ENCODE measurements at regions not wholly inside any gene's neighbourhood (a gene's known extent, or its start where the extent isn't known, plus 50 kb on each side); places are given as distances from the start of the nearest gene placed in this dataset.

DNA sequence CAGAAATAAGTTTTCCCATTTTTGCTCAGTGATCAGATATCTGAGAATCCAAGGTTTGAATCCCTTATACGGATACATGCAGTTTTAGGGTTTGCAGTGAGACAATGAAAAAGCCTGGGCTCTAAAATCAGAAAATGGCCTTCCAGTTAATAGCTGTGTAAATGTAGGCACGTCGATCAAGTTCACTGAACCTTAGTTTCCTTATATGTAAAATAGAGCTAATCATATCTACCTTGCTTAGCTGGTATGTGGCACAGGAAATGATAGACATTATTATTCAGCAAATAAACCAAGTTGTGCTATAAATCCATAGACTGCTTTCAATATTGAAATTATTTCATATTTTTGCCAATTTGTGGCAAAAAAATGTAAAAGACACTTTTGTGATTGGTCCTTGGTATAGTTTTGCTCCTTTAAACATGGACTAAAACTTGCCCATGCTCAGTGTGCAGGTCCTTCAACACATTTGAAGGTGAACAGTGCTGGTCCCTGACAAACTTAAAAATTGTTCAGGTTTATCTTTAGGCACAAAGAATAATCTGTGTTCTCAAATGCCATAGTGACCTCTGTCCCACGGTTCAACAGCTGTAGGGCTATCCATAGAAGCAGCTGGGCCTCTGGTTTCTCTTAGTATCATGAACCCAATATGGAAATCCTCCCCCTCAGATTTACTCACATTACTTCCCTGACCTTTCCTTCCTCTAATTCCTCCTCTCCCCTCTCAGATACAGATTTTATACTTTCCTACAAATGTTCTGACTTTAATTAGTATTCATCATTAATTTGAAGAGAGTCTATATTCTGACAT lies 51.0 kb downstream of the CCDC54 start:
- DNase-seq: no peak

GRCh38 chr3:107429320-107430181 lies 52.3 kb downstream of the CCDC54 start:
- peak; percentile 86 for DNase-seq

GRCh38 chr3:107430214-107430995 lies 53.2 kb downstream of the CCDC54 start:
- DNase-seq: peak; percentile 24

GRCh38 chr3:107430996-107431245 lies 53.7 kb downstream of the CCDC54 start:
- DNase-seq: peak; percentile 11

DNA sequence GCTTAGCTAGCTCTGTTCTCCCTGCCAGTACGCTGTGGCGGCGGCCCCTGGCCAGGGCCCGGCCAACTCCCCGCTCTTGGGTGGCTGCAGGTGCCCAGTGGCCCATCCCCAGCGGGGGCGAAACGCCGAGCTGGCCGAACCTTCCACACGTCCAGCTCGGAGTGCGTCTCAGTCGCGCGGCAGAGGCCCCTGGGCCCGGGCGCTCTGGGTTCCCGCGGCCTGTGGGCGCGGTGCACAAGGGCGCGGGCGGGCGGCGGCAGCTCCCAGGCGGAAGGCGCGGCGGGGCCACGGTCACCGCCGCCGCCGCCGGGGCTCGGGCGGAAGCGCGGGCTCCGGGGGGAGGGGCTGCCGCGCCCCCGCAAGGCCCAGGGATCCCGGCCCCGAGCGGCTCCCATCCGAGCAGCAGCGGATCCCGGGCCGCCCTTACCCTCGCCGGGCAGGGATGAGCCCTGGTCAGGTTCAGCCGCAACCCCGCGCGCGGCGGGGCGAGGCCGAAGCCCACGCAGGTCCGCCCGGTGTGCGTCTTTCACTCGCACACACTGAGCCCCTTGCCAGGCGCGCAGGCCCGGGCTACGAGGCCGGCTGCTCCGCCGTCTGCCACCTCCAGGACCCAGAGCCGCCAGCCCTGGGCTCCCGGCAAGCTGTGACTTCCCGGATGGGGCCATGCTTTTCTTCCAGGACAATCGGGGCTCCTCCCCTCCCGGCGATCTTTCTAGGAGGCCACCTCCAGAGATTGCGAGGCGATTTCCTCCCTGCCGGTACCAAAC lies 54.2 kb downstream of the CCDC54 start:
- peak; percentile 79 for DNase-seq

GRCh38 chr3:107432013-107432515 lies 54.8 kb downstream of the CCDC54 start:
- DNase-seq: peak; percentile 4

DNA sequence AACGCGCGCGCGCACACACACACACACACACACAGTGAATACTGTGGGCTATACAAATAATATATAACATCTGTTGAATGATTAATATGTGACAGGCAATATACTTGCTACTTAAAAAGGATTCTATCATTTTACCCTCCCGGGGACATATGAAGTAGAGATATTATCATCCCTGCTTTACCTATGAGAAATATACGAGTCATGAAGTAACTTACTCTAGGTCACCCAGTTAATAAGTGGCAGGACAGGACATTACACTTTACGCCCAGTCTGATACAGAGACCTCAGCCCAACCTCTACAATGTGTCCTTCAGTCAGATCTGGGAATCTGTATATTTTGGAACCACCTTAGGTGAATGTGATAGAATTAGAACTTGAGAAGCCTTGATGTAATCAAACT lies 55.4 kb downstream of the CCDC54 start:
- no peak for DNase-seq

DNA sequence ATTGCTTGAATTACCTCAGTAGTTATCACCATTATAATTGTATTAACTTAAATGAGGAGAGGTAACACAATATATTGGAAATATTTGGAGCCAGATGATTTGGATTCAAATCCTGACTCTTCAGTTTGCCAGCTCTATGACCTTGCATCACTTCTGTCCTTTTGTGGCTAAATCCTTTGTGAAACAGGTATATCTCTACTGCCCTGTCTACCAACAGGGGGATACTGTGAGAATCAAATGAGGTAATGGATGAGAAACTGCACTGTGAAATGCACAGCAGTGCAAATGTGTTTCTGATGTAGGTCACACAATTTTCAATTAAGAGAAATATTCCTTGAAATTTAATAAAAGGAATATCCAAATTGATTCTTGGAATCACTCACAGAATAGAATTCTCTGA lies 58.8 kb downstream of the CCDC54 start:
- no peak for DNase-seq

DNA sequence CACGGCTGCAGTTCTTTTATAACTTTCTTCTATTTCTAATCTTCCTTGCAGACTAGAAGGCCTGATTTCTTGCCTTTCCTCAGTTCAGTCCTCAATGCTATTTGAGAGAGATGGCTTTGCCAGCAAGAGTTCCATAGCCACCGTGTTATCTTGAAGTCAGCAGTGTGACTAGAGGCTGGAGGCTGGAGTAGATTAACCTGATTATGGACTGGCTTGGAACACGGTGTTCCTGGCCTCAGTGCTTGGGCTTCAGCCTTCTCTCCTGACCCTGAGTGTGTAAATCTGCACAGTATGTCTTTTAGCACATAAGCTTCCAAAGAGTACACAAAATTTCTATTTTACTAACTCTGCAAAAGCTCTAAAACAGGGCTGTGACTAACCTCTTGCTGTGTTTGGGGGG lies 61.4 kb downstream of the CCDC54 start:
- no peak for DNase-seq

GRCh38 chr3:107441617-107442016 lies 64.4 kb downstream of the CCDC54 start:
- DNase-seq: peak; percentile 59

- no peak for DNase-seq
Measured at GRCh38 chr3:107443461-107443860, 66.2 kb downstream of the CCDC54 start.

GRCh38 chr3:107446706-107447105 lies 69.5 kb downstream of the CCDC54 start:
- no peak for DNase-seq

- DNase-seq: peak; percentile 18
Measured at GRCh38 chr3:107450254-107450893, 72.4 kb upstream of the BBX start.

GRCh38 chr3:107452436-107452835 lies 70.3 kb upstream of the BBX start:
- DNase-seq: peak; percentile 53

DNA sequence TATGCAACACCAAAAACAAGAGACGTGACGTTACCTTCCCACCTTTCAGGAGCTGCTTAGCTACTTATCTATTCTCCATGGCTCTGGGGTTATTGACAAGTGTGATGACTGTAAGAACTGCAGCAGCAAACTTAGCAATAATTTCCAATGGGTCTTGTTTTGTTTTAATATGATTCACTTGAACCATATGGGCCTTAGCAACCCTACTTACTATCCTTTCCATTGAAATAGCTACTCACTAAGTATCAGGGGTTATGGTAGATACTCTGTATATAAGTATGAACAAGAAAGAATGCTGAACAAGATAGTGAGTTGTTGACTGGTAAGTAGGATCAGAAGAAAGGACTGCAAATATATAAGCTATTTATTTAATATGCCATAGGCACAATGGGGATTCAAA lies 69.3 kb upstream of the BBX start:
- no peak for DNase-seq

- DNase-seq: no peak
Measured at GRCh38 chr3:107455621-107456020, 67.1 kb upstream of the BBX start.

GRCh38 chr3:107456501-107456900 lies 66.3 kb upstream of the BBX start:
- no peak for DNase-seq

DNA sequence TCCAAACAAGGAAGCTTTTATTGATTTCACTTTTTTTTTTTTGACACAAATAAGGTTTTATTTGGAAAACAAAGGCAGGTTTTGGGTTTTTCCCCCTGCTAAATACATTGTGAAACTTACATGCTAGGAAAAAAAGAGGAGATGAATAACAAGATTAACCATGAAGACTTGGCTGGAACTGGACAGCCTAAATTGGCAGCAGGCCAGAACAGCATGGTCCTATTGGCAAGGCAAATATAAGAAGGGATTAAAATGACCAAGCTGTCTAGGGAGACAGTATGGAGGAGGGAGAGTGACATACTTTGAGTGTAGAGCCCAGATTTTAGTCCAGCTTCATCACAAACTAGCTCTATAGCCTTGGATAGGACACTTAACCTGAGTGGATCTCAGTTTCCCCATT lies 63.9 kb upstream of the BBX start:
- DNase-seq: peak; percentile 6

- DNase-seq: no peak
Measured at GRCh38 chr3:107461721-107462120, 61.0 kb upstream of the BBX start.

- DNase-seq: no peak
Measured at GRCh38 chr3:107464037-107464436, 58.7 kb upstream of the BBX start.

GRCh38 chr3:107465064-107465631 lies 57.6 kb upstream of the BBX start:
- no peak for DNase-seq

Data from fibroblast of skin of back (primary cell).